OCI-LY1 (cell line): ENCODE measurements at regions not wholly inside any gene's neighbourhood (a gene's known extent, or its start where the extent isn't known, plus 50 kb on each side); places are given as distances from the start of the nearest gene placed in this dataset.

Experiments used
- H2AFZ ChIP-seq: fragments of 200-600 bp; sonication (generic), shearing (Covaris generic); 2 replicates; pipeline ENCODE4 v1.6.0; 2014; ENCODE audit warnings: antibody characterized with exemption, mild to moderate bottlenecking, low read length
- H3F3A ChIP-seq: fragments of 200-600 bp; sonication (generic), shearing (Covaris generic); 2 replicates; pipeline ENCODE4 v1.6.0; 2014; ENCODE audit warnings: mild to moderate bottlenecking, antibody characterized with exemption, low read length, moderate library complexity; ENCODE audit not compliant: insufficient read depth
- H3K27ac ChIP-seq: fragments of 200-600 bp; sonication (generic); 2 replicates; pipeline ENCODE4 v1.5.1; 2014; ENCODE audit warnings: low read length, mixed run types, mild to moderate bottlenecking, low read depth; ENCODE audit not compliant: poor library complexity, severe bottlenecking
- H3K27me3 ChIP-seq: fragments of 200-600 bp; sonication (generic); 2 replicates; pipeline ENCODE4 v1.6.0; 2014; ENCODE audit warnings: antibody characterized with exemption, mild to moderate bottlenecking, low read length, moderate library complexity; ENCODE audit not compliant: insufficient read depth
- H3K36me3 ChIP-seq: fragments of 200-600 bp; sonication (generic); 2 replicates; pipeline ENCODE4 v1.6.1; 2014; ENCODE audit warnings: mild to moderate bottlenecking, antibody characterized with exemption, low read length, moderate library complexity, mixed read lengths; ENCODE audit not compliant: insufficient read depth
- H3K4me1 ChIP-seq: fragments of 200-600 bp; sonication (generic); 2 replicates; pipeline ENCODE4 v1.5.1; 2014; ENCODE audit warnings: mild to moderate bottlenecking, low read length, moderate library complexity; ENCODE audit not compliant: insufficient read depth, severe bottlenecking
- H3K4me2 ChIP-seq: fragments of 200-600 bp; sonication (generic), shearing (Covaris generic); 2 replicates; pipeline ENCODE4 v1.6.1; 2014; ENCODE audit warnings: low read length
- H3K4me3 ChIP-seq: fragments of 200-600 bp; sonication (generic); 2 replicates; pipeline ENCODE4 v1.5.1; 2014; ENCODE audit warnings: low read length, low read depth, mild to moderate bottlenecking, mixed read lengths; ENCODE audit not compliant: poor library complexity, severe bottlenecking
- H3K79me2 ChIP-seq: fragments of 200-600 bp; shearing (Covaris generic); 2 replicates; pipeline ENCODE4 v1.6.1; 2016; ENCODE audit warnings: mixed run types, low read length, mixed read lengths; ENCODE audit not compliant: insufficient read depth
- H3K9ac ChIP-seq: fragments of 200-600 bp; sonication (generic), shearing (Covaris generic); 2 replicates; pipeline ENCODE4 v1.6.1; 2014; ENCODE audit warnings: mild to moderate bottlenecking, low read length, mixed read lengths
- H3K9me2 ChIP-seq: fragments of 200-600 bp; sonication (generic), shearing (Covaris generic); 2 replicates; pipeline ENCODE4 v1.6.1; 2014; ENCODE audit warnings: low read depth, mild to moderate bottlenecking, low read length, mixed read lengths
- H3K9me3 ChIP-seq: fragments of 200-600 bp; shearing (Covaris generic); 2 replicates; pipeline ENCODE4 v1.6.1; 2014; ENCODE audit warnings: low read length, mixed read lengths
- H4K20me1 ChIP-seq: fragments of 200-600 bp; sonication (generic), shearing (Covaris generic); 2 replicates; pipeline ENCODE4 v1.6.0; 2016; ENCODE audit warnings: mild to moderate bottlenecking, low read length; ENCODE audit not compliant: insufficient read depth
- EZH2 ChIP-seq: fragments of 200-600 bp; sonication (generic), shearing (Covaris generic); IDR thresholded peaks from 2 replicates; pipeline ENCODE4 v1.8.0; 2017; ENCODE audit warnings: borderline replicate concordance, mixed run types, mild to moderate bottlenecking, antibody characterized with exemption, low read length, moderate library complexity, mixed read lengths
- TF ChIP-seq, protein P1 (sequence below): fragments of 200-600 bp; sonication (generic), shearing (Covaris generic); IDR thresholded peaks from 2 replicates; pipeline ENCODE4 v1.5.1; 2017; ENCODE audit warnings: mild to moderate bottlenecking, antibody characterized with exemption, low read length, moderate library complexity, mixed read lengths

DNA sequence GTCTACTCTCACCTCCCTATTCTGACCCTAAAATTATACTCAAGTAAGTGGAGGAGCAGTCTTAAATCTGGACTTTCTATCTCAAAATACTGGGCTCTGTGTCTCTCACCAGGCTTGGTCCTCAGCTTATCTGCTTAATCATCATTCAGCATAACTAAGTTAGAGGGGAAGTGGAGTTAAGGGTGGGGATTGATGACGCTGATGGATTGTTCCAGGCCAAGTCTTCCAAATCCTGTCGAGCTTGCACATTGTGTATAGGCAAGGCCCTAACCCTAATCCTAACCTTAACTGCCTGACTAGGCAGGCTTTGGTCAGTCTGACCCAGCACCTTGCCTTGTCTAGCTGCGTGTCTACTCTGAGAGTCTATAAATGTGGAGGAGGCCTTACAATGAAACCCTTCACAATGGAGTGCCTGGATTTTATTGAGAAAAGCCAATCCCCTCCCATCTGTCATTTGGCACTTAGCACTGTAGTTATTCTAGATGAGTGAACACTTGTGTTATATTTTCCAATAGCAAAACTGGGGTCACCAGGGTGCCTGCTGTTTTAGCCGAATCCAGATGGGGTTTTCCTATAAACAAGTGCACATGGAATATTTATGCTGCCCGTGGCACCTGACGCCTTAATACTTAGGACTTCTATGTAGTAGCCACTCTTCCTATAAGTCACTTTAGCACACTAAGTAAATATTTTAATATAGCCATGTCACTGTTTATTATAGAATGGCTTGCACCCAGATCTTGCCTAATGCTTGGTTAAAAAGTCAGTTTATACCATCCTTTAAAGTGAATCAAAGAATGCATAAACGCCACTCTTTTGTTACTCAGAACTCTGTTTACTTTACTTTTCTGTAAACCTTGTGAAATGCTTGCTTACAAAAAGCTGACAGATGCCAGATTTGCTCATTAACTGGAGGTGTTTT, 193.2 kb upstream of the MYOCD start:
- Histone ChIP-seq H3K4me3 (no peak overlapping the region), H3K9me3 (no peaks in the 10 kb centered on the region), H3K4me1 (no peaks in the 10 kb centered on the region), H3K27me3 (no peaks in the 10 kb centered on the region), H3K9ac (no peak overlapping the region), H3K79me2 (no peaks in the 10 kb centered on the region), H4K20me1 (no peaks in the 10 kb centered on the region), H3K36me3 (no peaks in the 10 kb centered on the region), H3F3A (no peaks in the 10 kb centered on the region), H2AFZ (no peak overlapping the region), H3K9me2 (no peaks in the 10 kb centered on the region), H3K27ac (no peak overlapping the region), H3K4me2 (no peak overlapping the region)
- TF ChIP-seq, protein P1, sequence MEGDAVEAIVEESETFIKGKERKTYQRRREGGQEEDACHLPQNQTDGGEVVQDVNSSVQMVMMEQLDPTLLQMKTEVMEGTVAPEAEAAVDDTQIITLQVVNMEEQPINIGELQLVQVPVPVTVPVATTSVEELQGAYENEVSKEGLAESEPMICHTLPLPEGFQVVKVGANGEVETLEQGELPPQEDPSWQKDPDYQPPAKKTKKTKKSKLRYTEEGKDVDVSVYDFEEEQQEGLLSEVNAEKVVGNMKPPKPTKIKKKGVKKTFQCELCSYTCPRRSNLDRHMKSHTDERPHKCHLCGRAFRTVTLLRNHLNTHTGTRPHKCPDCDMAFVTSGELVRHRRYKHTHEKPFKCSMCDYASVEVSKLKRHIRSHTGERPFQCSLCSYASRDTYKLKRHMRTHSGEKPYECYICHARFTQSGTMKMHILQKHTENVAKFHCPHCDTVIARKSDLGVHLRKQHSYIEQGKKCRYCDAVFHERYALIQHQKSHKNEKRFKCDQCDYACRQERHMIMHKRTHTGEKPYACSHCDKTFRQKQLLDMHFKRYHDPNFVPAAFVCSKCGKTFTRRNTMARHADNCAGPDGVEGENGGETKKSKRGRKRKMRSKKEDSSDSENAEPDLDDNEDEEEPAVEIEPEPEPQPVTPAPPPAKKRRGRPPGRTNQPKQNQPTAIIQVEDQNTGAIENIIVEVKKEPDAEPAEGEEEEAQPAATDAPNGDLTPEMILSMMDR = no peak
- TF ChIP-seq EZH2 = no peak

- H3K36me3 ChIP-seq = no peaks in the 10 kb centered on the region
- no peaks in the 10 kb centered on the region for H3K27me3 ChIP-seq
- H3K9me2 ChIP-seq = no peaks in the 10 kb centered on the region
- H2AFZ ChIP-seq = no peak overlapping the region
- H3K9ac ChIP-seq = no peak overlapping the region
- H3K4me3 ChIP-seq = no peak overlapping the region
- H3K4me1 ChIP-seq = no peaks in the 10 kb centered on the region
- H3K4me2 ChIP-seq = no peak overlapping the region
- no peaks in the 10 kb centered on the region for H3K79me2 ChIP-seq
- no peak overlapping the region for H3K27ac ChIP-seq
- no peaks in the 10 kb centered on the region for H3K9me3 ChIP-seq
- no peaks in the 10 kb centered on the region for H4K20me1 ChIP-seq
- no peak for TF ChIP-seq EZH2
- TF ChIP-seq, protein P1 = no peak
- H3F3A ChIP-seq = no peaks in the 10 kb centered on the region
These were observed 187.4 kb upstream of the MYOCD start for GRCh38 chr17:12478311-12478710.

- Histone ChIP-seq H3K27ac (no peak overlapping the region), H3K4me1 (no peaks in the 10 kb centered on the region), H2AFZ (no peak overlapping the region), H3K36me3 (no peaks in the 10 kb centered on the region), H3K4me3 (no peak overlapping the region), H3K27me3 (no peaks in the 10 kb centered on the region), H3K4me2 (no peak overlapping the region), H3K9me3 (no peaks in the 10 kb centered on the region), H3F3A (no peaks in the 10 kb centered on the region), H3K9me2 (no peaks in the 10 kb centered on the region), H3K9ac (no peak overlapping the region), H3K79me2 (no peaks in the 10 kb centered on the region), H4K20me1 (no peaks in the 10 kb centered on the region)
- TF ChIP-seq EZH2 = no peak
- TF ChIP-seq, protein P1 = no peak
These were observed 180.3 kb upstream of the MYOCD start for GRCh38 chr17:12485361-12485906.
